SK-N-SH (cell line): ENCODE measurements at regions not wholly inside any gene's neighbourhood (a gene's known extent, or its start where the extent isn't known, plus 50 kb on each side); places are given as distances from the start of the nearest gene placed in this dataset.

Experiments used
- CTCF ChIA-PET: fragments of 300-600, 350-600 bp; formaldehyde crosslinking; extraction: SDS; loops from one replicate; lab custom pipeline; 2021; lab: Yijun Ruan, JAX
- POLR2A ChIA-PET: fragments of 350-600 bp; sonication (Branson Sonifier 250); formaldehyde crosslinking; extraction: SDS; loops from one replicate; lab custom pipeline; 2020; ENCODE audit warnings: antibody characterized with exemption, inconsistent platforms; lab: Yijun Ruan, JAX
- DNase-seq: peaks from one replicate; pipeline ENCODE4 v3.0.0; 2012
- H2AFZ ChIP-seq: fragments of 200-600 bp; sonication (generic); 2 replicates; pipeline ENCODE4 v1.8.1; 2016; ENCODE audit warnings: antibody characterized with exemption, mild to moderate bottlenecking, low read depth
- H3F3A ChIP-seq: fragments of 200-600 bp; sonication (generic); replicated peaks from 2 replicates; pipeline ENCODE3; 2016; ENCODE audit warnings: antibody characterized with exemption, mild to moderate bottlenecking; ENCODE audit not compliant: insufficient read depth
- H3K27ac ChIP-seq, 2 experiments: fragments of 200-500 bp in 1 of 2; fragments of 200-600 bp in 1 of 2; sonication (Bioruptor generic) in 1 of 2; sonication (generic), shearing (Covaris generic) in 1 of 2; 2 replicates each; pipeline versions ENCODE4 v1.5.1 to v1.6.1; 2014 to 2016; ENCODE audit warnings: low read depth in 2 of 2, inconsistent platforms in 1 of 2, low read length in 1 of 2, mild to moderate bottlenecking in 1 of 2, mixed read lengths in 1 of 2
- H3K27me3 ChIP-seq: fragments of 200-600 bp; sonication (generic), shearing (Covaris generic); 2 replicates; pipeline ENCODE4 v1.6.1; 2016; ENCODE audit warnings: mixed run types; ENCODE audit not compliant: insufficient read depth
- H3K36me3 ChIP-seq, 2 experiments: fragments of 200-500 bp in 1 of 2; fragments of 200-600 bp in 1 of 2; sonication (Bioruptor generic) in 1 of 2; sonication (generic) in 1 of 2; replicated peaks in 1 of 2; 2 replicates each; pipeline versions ENCODE3 to v1.5.1; 2014 to 2016; ENCODE audit warnings: low read length in 1 of 2, mild to moderate bottlenecking in 1 of 2; ENCODE audit not compliant: insufficient read depth in 2 of 2, control insufficient read depth in 1 of 2
- H3K4me1 ChIP-seq, 2 experiments: fragments of 200-500 bp in 1 of 2; fragments of 200-600 bp in 1 of 2; sonication (Bioruptor generic) in 1 of 2; sonication (generic), shearing (Covaris generic) in 1 of 2; 2 replicates each; pipeline versions ENCODE4 v1.5.1 to v1.6.1; 2014 to 2016; ENCODE audit warnings: low read depth in 1 of 2, low read length in 1 of 2, mixed run types in 1 of 2; ENCODE audit not compliant: insufficient read depth in 2 of 2, control insufficient read depth in 1 of 2
- H3K4me2 ChIP-seq: fragments of 200-600 bp; sonication (generic), shearing (Covaris generic); 2 replicates; pipeline ENCODE4 v1.6.1; 2017; ENCODE audit warnings: mixed run types
- H3K4me3 ChIP-seq, 2 experiments: fragments of 200-500 bp in 1 of 2; fragments of 200-600 bp in 1 of 2; sonication (Bioruptor generic) in 1 of 2; sonication (generic), shearing (Covaris generic) in 1 of 2; 2 replicates each; pipeline versions ENCODE4 v1.5.1 to v1.8.1; 2014 to 2016; ENCODE audit warnings: low read depth in 2 of 2, inconsistent platforms in 1 of 2, low read length in 1 of 2, mild to moderate bottlenecking in 1 of 2, mixed read lengths in 1 of 2, moderate library complexity in 1 of 2
- H3K79me2 ChIP-seq: fragments of 200-600 bp; sonication (generic); 2 replicates; pipeline ENCODE4 v1.8.1; 2017; ENCODE audit warnings: mild to moderate bottlenecking; ENCODE audit not compliant: insufficient read depth
- H3K9ac ChIP-seq: fragments of 200-600 bp; sonication (generic); 2 replicates; pipeline ENCODE4 v1.6.1; 2017; ENCODE audit warnings: mixed run types
- H3K9me2 ChIP-seq: fragments of 200-600 bp; sonication (generic); 2 replicates; pipeline ENCODE4 v1.6.1; 2017; ENCODE audit warnings: mixed run types
- H3K9me3 ChIP-seq: fragments of 200-600 bp; sonication (generic); 2 replicates; pipeline ENCODE4 v1.6.1; 2017; ENCODE audit warnings: mixed run types, mild to moderate bottlenecking, moderate library complexity
- H4K20me1 ChIP-seq: fragments of 200-600 bp; sonication (generic); 2 replicates; pipeline ENCODE4 v1.6.1; 2017; ENCODE audit warnings: mild to moderate bottlenecking, mixed run types; ENCODE audit not compliant: insufficient read depth
- EZH2phosphoT487 ChIP-seq: fragments of 200-600 bp; sonication (generic); IDR thresholded peaks from 2 replicates; pipeline ENCODE4 v1.6.1; 2017; ENCODE audit warnings: low read depth, mixed run types, mild to moderate bottlenecking, antibody characterized with exemption, moderate library complexity, borderline replicate concordance
- FOSL2 ChIP-seq: IDR thresholded peaks from 2 replicates; pipeline ENCODE4 v1.4.0; 2012; ENCODE audit warnings: low read depth, mild to moderate bottlenecking, moderate library complexity, borderline replicate concordance
- FOXJ3 ChIP-seq: sonication (generic); formaldehyde crosslinking; IDR thresholded peaks from 2 replicates; pipeline ENCODE4 v1.5.1; 2020; ENCODE audit warnings: mild to moderate bottlenecking, missing genetic modification reagents
- FOXM1 ChIP-seq: IDR thresholded peaks from 2 replicates; pipeline ENCODE4 v1.4.0; 2012; ENCODE audit warnings: low read depth, mild to moderate bottlenecking
- IRF3 ChIP-seq: fragments of 150-350 bp; IDR thresholded peaks from 2 replicates; pipeline ENCODE4 v1.6.1; 2016; ENCODE audit warnings: mild to moderate bottlenecking, low read depth, low read length
- JUND ChIP-seq: IDR thresholded peaks from 2 replicates; pipeline ENCODE4 v1.4.0; 2012
- MAX ChIP-seq: IDR thresholded peaks from 2 replicates; pipeline ENCODE4 v1.4.0; 2012; ENCODE audit warnings: low read depth
- MEF2A ChIP-seq: IDR thresholded peaks from 2 replicates; pipeline ENCODE4 v1.4.0; 2012; ENCODE audit warnings: low read depth, borderline replicate concordance
- MXI1 ChIP-seq: IDR thresholded peaks from 2 replicates; pipeline ENCODE4 v1.6.1; 2012; ENCODE audit warnings: mild to moderate bottlenecking, low read depth, low read length, improper control_type of control experiment
- NFIC ChIP-seq: IDR thresholded peaks from 2 replicates; pipeline ENCODE4 v1.4.0; 2012; ENCODE audit warnings: borderline replicate concordance
- POLR2AphosphoS5 ChIP-seq: IDR thresholded peaks from 2 replicates; pipeline ENCODE4 v1.6.1; 2012; ENCODE audit warnings: low read depth, low read length
- RAD21 ChIP-seq: IDR thresholded peaks from 2 replicates; pipeline ENCODE4 v1.6.1; 2012; ENCODE audit warnings: mild to moderate bottlenecking, low read length
- RCOR1 ChIP-seq: fragments of 150-350 bp; IDR thresholded peaks from 2 replicates; pipeline ENCODE4 v1.6.1; 2017; ENCODE audit warnings: antibody characterized with exemption, low read length
- SMC3 ChIP-seq: IDR thresholded peaks from 2 replicates; pipeline ENCODE4 v1.6.1; 2012; ENCODE audit warnings: low read depth, low read length, improper control_type of control experiment
- TAF1 ChIP-seq: IDR thresholded peaks from 2 replicates; pipeline ENCODE4 v1.6.1; 2012; ENCODE audit warnings: low read depth, mild to moderate bottlenecking, low read length, moderate library complexity, borderline replicate concordance
- TEAD4 ChIP-seq: IDR thresholded peaks from 2 replicates; pipeline ENCODE4 v1.4.0; 2012; ENCODE audit warnings: mild to moderate bottlenecking, borderline replicate concordance; ENCODE audit not compliant: insufficient read depth
- USF2 ChIP-seq: fragments of 150-350 bp; IDR thresholded peaks from 2 replicates; pipeline ENCODE4 v1.6.1; 2017; ENCODE audit warnings: antibody characterized with exemption, low read length, low read depth, borderline replicate concordance
- ZBTB33 ChIP-seq: IDR thresholded peaks from 2 replicates; pipeline ENCODE4 v1.4.0; 2012; ENCODE audit warnings: low read depth, borderline replicate concordance
- WGBS: methylation state at CpG from one replicate; pipeline ENCODE4 v1.1.6; 2017; ENCODE audit warnings: low lambda C conversion rate; 5-methylcytosine and 5-hydroxymethylcytosine counted together
- TF ChIP-seq, protein P1 (sequence below): IDR thresholded peaks from 2 replicates; pipeline ENCODE4 v1.6.1; 2012; ENCODE audit warnings: mild to moderate bottlenecking, low read depth, low read length, moderate library complexity

DNA sequence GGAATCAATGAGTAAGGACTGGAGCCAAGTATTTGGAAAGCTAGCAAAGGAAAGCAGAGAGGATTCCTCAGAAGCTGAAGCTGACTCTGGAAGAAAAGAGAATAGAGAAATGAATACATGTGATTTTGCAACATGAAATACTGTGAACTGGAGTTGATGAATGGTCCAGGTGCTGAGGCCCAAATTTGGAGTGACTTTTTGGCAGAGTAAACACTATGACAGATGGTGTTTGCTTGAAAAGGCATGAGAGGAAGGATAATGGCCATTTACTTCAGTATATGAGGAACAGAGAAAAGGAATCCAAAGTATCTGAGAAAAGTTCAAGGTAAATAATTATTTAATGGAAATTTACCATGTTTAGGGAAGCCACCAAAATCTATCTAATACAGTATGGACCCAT, 236.7 kb downstream of the SLITRK2 start (continued):
- TF ChIP-seq, protein P1, sequence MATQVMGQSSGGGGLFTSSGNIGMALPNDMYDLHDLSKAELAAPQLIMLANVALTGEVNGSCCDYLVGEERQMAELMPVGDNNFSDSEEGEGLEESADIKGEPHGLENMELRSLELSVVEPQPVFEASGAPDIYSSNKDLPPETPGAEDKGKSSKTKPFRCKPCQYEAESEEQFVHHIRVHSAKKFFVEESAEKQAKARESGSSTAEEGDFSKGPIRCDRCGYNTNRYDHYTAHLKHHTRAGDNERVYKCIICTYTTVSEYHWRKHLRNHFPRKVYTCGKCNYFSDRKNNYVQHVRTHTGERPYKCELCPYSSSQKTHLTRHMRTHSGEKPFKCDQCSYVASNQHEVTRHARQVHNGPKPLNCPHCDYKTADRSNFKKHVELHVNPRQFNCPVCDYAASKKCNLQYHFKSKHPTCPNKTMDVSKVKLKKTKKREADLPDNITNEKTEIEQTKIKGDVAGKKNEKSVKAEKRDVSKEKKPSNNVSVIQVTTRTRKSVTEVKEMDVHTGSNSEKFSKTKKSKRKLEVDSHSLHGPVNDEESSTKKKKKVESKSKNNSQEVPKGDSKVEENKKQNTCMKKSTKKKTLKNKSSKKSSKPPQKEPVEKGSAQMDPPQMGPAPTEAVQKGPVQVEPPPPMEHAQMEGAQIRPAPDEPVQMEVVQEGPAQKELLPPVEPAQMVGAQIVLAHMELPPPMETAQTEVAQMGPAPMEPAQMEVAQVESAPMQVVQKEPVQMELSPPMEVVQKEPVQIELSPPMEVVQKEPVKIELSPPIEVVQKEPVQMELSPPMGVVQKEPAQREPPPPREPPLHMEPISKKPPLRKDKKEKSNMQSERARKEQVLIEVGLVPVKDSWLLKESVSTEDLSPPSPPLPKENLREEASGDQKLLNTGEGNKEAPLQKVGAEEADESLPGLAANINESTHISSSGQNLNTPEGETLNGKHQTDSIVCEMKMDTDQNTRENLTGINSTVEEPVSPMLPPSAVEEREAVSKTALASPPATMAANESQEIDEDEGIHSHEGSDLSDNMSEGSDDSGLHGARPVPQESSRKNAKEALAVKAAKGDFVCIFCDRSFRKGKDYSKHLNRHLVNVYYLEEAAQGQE: no peak
- TF ChIP-seq SMC3 (no peak), IRF3 (no peak), JUND (no peak), TEAD4 (no peak), USF2 (no peak), MXI1 (no peak), RAD21 (no peak), TAF1 (no peak), FOXJ3 (CRISPR knock-in tag) (no peak)

DNA sequence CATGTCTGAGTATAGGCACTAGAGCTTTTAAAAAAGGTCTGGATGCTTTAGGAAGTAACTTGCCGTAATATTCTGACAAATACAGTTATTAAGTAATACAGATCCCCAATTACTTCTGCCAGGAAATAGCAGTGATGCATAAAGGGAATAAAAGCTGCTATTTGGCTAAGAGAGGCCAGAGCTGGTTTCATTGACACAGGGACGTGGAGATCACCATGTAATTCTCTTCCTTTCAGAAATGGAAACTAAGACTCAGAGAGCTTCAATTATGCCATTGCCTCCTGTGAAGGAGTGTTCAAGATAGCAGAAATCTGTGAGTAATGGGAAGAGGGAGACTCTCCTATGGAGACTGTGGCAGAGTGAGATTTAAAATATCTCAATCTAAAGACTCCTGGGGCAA, 238.1 kb downstream of the SLITRK2 start:
- Histone ChIP-seq H3K27ac (no peak overlapping the region), H3K9me3 (no peaks in the 10 kb centered on the region), H3K27me3 (no peaks in the 10 kb centered on the region), H3K4me2 (no peak overlapping the region), H3K79me2 (no peaks in the 10 kb centered on the region), H3F3A (no peaks in the 10 kb centered on the region), H2AFZ (no peak overlapping the region), H4K20me1 (no peaks in the 10 kb centered on the region), H3K4me3 (no peak overlapping the region), H3K4me1 (no peaks in the 10 kb centered on the region), H3K9ac (no peak overlapping the region), H3K36me3 (no peaks in the 10 kb centered on the region), H3K9me2 (no peaks in the 10 kb centered on the region)
- no peak for DNase-seq
- TF ChIP-seq RAD21 (no peak), EZH2phosphoT487 (no peak), MXI1 (no peak), ZBTB33 (no peak), MAX (no peak), FOSL2 (no peak), FOXM1 (no peak), NFIC (no peak), MEF2A (no peak), POLR2AphosphoS5 (no peak), RCOR1 (no peak)
- 0% methylated on average over 2 of the region's 2 CpGs for WGBS
- POLR2A ChIA-PET: no interaction called here
- CTCF ChIA-PET: no interaction called here
